Neural progenitor cell (in vitro differentiated cells): ENCODE measurements at regions not wholly inside any gene's neighbourhood (a gene's known extent, or its start where the extent isn't known, plus 50 kb on each side); places are given as distances from the start of the nearest gene placed in this dataset.

Experiments
- DNase-seq: peaks from one replicate; pipeline ENCODE4 v3.0.0-alpha.2; 2016; ENCODE audit warnings: low spot score
- H2AFZ ChIP-seq: fragments of 200-600 bp; sonication (generic); replicated peaks from 2 replicates; pipeline ENCODE4 v1.6.1; 2016; ENCODE audit warnings: antibody characterized with exemption
- H3F3A ChIP-seq: fragments of 200-600 bp; sonication (generic); 2 replicates; pipeline ENCODE4 v1.6.1; 2016; ENCODE audit warnings: antibody characterized with exemption, low read depth
- H3K27ac ChIP-seq: fragments of 200-600 bp; sonication (generic); 2 replicates; pipeline ENCODE4 v1.5.1; 2016; ENCODE audit warnings: mild to moderate bottlenecking
- H3K27me3 ChIP-seq: fragments of 200-600 bp; sonication (generic); 2 replicates; pipeline ENCODE4 v1.6.1; 2016; ENCODE audit warnings: mild to moderate bottlenecking, moderate library complexity
- H3K36me3 ChIP-seq: fragments of 200-600 bp; sonication (generic); 2 replicates; pipeline ENCODE4 v1.5.1; 2016
- H3K4me1 ChIP-seq: fragments of 200-600 bp; sonication (generic); 2 replicates; pipeline ENCODE4 v1.6.1; 2016; ENCODE audit warnings: mixed run types
- H3K4me2 ChIP-seq: fragments of 200-600 bp; sonication (generic); 2 replicates; pipeline ENCODE4 v1.6.1; 2016
- H3K4me3 ChIP-seq: fragments of 200-600 bp; sonication (generic); 2 replicates; pipeline ENCODE4 v1.5.1; 2016
- H3K79me2 ChIP-seq: fragments of 200-600 bp; sonication (generic); 2 replicates; pipeline ENCODE4 v1.6.1; 2016; ENCODE audit warnings: low read depth
- H3K9ac ChIP-seq: fragments of 200-600 bp; sonication (generic); 2 replicates; pipeline ENCODE4 v1.6.1; 2016
- H3K9me3 ChIP-seq: fragments of 200-600 bp; sonication (generic); 2 replicates; pipeline ENCODE4 v1.5.1; 2016; ENCODE audit warnings: low read depth
- H4K20me1 ChIP-seq: fragments of 200-600 bp; sonication (generic); 2 replicates; pipeline ENCODE4 v1.6.1; 2016; ENCODE audit warnings: low read depth
- H3K27ac Mint-ChIP-seq: 3 replicates; pipeline ENCODE4 v1.8.0; 2021; ENCODE audit warnings: mixed read lengths
- H3K27me3 Mint-ChIP-seq: 2 replicates; pipeline ENCODE4 v1.8.0; 2022; ENCODE audit warnings: low read depth, mild to moderate bottlenecking, inconsistent platforms, moderate library complexity, mixed read lengths; ENCODE audit not compliant: insufficient read depth
- H3K36me3 Mint-ChIP-seq: 3 replicates; pipeline ENCODE4 v1.8.0; 2021; ENCODE audit warnings: mixed read lengths
- H3K4me1 Mint-ChIP-seq: 3 replicates; pipeline ENCODE4 v1.8.0; 2021; ENCODE audit warnings: mixed read lengths
- H3K4me3 Mint-ChIP-seq: 3 replicates; pipeline ENCODE4 v1.8.0; 2021; ENCODE audit warnings: mild to moderate bottlenecking, moderate library complexity, mixed read lengths
- H3K9me3 Mint-ChIP-seq: 3 replicates; pipeline ENCODE4 v1.8.0; 2020; ENCODE audit warnings: mixed read lengths
- CTCF ChIP-seq: fragments of 200-600 bp; sonication (generic); IDR thresholded peaks from 2 replicates; pipeline ENCODE4 v1.5.1; 2017; ENCODE audit warnings: antibody characterized with exemption, mild to moderate bottlenecking
- EZH2 ChIP-seq: fragments of 200-600 bp; sonication (generic); IDR thresholded peaks from 2 replicates; pipeline ENCODE4 v1.6.1; 2017; ENCODE audit warnings: antibody characterized with exemption, mild to moderate bottlenecking, moderate library complexity
- EZH2phosphoT487 ChIP-seq: fragments of 200-600 bp; sonication (generic); IDR thresholded peaks from 2 replicates; pipeline ENCODE4 v1.6.1; 2017; ENCODE audit warnings: antibody characterized with exemption

- Histone ChIP-seq H3K9me3 (no peaks in the 10 kb centered on the region), H3K4me3 (no peak overlapping the region), H3K9ac (no peak overlapping the region), H3F3A (no peaks in the 10 kb centered on the region), H2AFZ (no peak overlapping the region), H3K79me2 (no peaks in the 10 kb centered on the region), H3K36me3 (no peaks in the 10 kb centered on the region), H3K4me1 (peaks cover 10% of the 10 kb centered on the region), H3K27ac (no peak overlapping the region), H3K4me2 (peak overlapping the region; percentile 31), H3K27me3 (no peaks in the 10 kb centered on the region), H4K20me1 (no peaks in the 10 kb centered on the region)
- TF ChIP-seq EZH2 (no peak), EZH2phosphoT487 (no peak), CTCF (no peak)
- Mint-ChIP-seq H3K9me3 (no peaks in the 10 kb centered on the region), H3K27ac (no peak overlapping the region), H3K4me3 (no peak overlapping the region), H3K27me3 (peaks cover 4% of the 10 kb centered on the region), H3K4me1 (peaks cover 9% of the 10 kb centered on the region), H3K36me3 (no peaks in the 10 kb centered on the region)
- peak; percentile 39 for DNase-seq
These were observed 126.3 kb upstream of the TCERG1L start for GRCh38 chr10:131437556-131438475.

- peaks cover 9% of the 10 kb centered on the region for H3K4me1 Mint-ChIP-seq
- Histone ChIP-seq H3K9me3 (no peaks in the 10 kb centered on the region), H3K27ac (no peak overlapping the region), H3K4me2 (no peak overlapping the region), H3K36me3 (no peaks in the 10 kb centered on the region), H4K20me1 (no peaks in the 10 kb centered on the region), H2AFZ (no peak overlapping the region), H3K4me1 (peaks cover 10% of the 10 kb centered on the region), H3K4me3 (no peak overlapping the region), H3K79me2 (no peaks in the 10 kb centered on the region), H3K9ac (no peak overlapping the region), H3F3A (no peaks in the 10 kb centered on the region), H3K27me3 (no peaks in the 10 kb centered on the region)
- no peak for TF ChIP-seq EZH2phosphoT487
- no peaks in the 10 kb centered on the region for H3K36me3 Mint-ChIP-seq
- H3K9me3 Mint-ChIP-seq = no peaks in the 10 kb centered on the region
- no peak overlapping the region for H3K27ac Mint-ChIP-seq
- DNase-seq = no peak
- H3K27me3 Mint-ChIP-seq = peaks cover 4% of the 10 kb centered on the region
- H3K4me3 Mint-ChIP-seq = no peak overlapping the region
These were observed 127.1 kb upstream of the TCERG1L start for GRCh38 chr10:131438665-131439064.

GRCh38 chr10:131439705-131440104 lies 128.2 kb upstream of the TCERG1L start:
- Mint-ChIP-seq H3K36me3 (no peaks in the 10 kb centered on the region), H3K27ac (no peak overlapping the region), H3K4me1 (peaks cover 8% of the 10 kb centered on the region), H3K9me3 (no peaks in the 10 kb centered on the region), H3K4me3 (no peak overlapping the region), H3K27me3 (peaks cover 9% of the 10 kb centered on the region)
- peaks cover 10% of the 10 kb centered on the region for H3K4me1 ChIP-seq
- no peak overlapping the region for H2AFZ ChIP-seq
- no peaks in the 10 kb centered on the region for H4K20me1 ChIP-seq
- H3K9ac ChIP-seq = no peak overlapping the region
- H3K36me3 ChIP-seq = no peaks in the 10 kb centered on the region
- no peak overlapping the region for H3K4me3 ChIP-seq
- H3F3A ChIP-seq = no peaks in the 10 kb centered on the region
- no peaks in the 10 kb centered on the region for H3K9me3 ChIP-seq
- no peak for DNase-seq
- no peaks in the 10 kb centered on the region for H3K79me2 ChIP-seq
- H3K4me2 ChIP-seq = no peak overlapping the region
- H3K27me3 ChIP-seq = no peaks in the 10 kb centered on the region
- no peak for TF ChIP-seq EZH2phosphoT487
- H3K27ac ChIP-seq = no peak overlapping the region

GRCh38 chr10:131440405-131441360 lies 129.2 kb upstream of the TCERG1L start:
- H3K4me1 ChIP-seq = peaks cover 10% of the 10 kb centered on the region
- H3K36me3 ChIP-seq = no peaks in the 10 kb centered on the region
- Mint-ChIP-seq H3K36me3 (no peaks in the 10 kb centered on the region), H3K27ac (peak overlapping the region; percentile 33), H3K4me1 (peaks cover 6% of the 10 kb centered on the region), H3K4me3 (no peak overlapping the region), H3K27me3 (peaks cover 11% of the 10 kb centered on the region), H3K9me3 (no peaks in the 10 kb centered on the region)
- H3K9ac ChIP-seq = no peak overlapping the region
- no peaks in the 10 kb centered on the region for H4K20me1 ChIP-seq
- no peak overlapping the region for H2AFZ ChIP-seq
- H3K9me3 ChIP-seq = no peaks in the 10 kb centered on the region
- TF ChIP-seq CTCF = no peak
- no peak for TF ChIP-seq EZH2phosphoT487
- no peak for TF ChIP-seq EZH2
- H3K4me2 ChIP-seq = no peak overlapping the region
- H3K27me3 ChIP-seq = no peaks in the 10 kb centered on the region
- H3F3A ChIP-seq = no peaks in the 10 kb centered on the region
- DNase-seq = no peak
- H3K4me3 ChIP-seq = no peak overlapping the region
- H3K27ac ChIP-seq = no peak overlapping the region
- no peaks in the 10 kb centered on the region for H3K79me2 ChIP-seq
